SU-DHL-6 (cell line): ENCODE measurements at regions not wholly inside any gene's neighbourhood (a gene's known extent, or its start where the extent isn't known, plus 50 kb on each side); places are given as distances from the start of the nearest gene placed in this dataset.

Experiments
- CTCF ChIP-seq: fragments of 200-600 bp; sonication (generic); IDR thresholded peaks from one replicate; pipeline ENCODE4 v1.5.1; 2017; ENCODE audit warnings: antibody characterized with exemption, mild to moderate bottlenecking, low read length, moderate library complexity; ENCODE audit not compliant: insufficient read depth, poor library complexity, severe bottlenecking
- EZH2phosphoT487 ChIP-seq: fragments of 200-600 bp; sonication (generic), shearing (Covaris generic); conservative IDR thresholded peaks from 2 replicates; pipeline ENCODE4 v1.6.1; 2018; ENCODE audit warnings: mild to moderate bottlenecking, antibody characterized with exemption, low read length, moderate library complexity, mixed read lengths

GRCh38 chr2:147222506-147222905 is 622.3 kb upstream of the ACVR2A start:
- TF ChIP-seq CTCF: no peak
- TF ChIP-seq EZH2phosphoT487: no peak
